Fibroblast of pulmonary artery (primary cell): ENCODE measurements at regions not wholly inside any gene's neighbourhood (a gene's known extent, or its start where the extent isn't known, plus 50 kb on each side); places are given as distances from the start of the nearest gene placed in this dataset.

Experiments
- DNase-seq: peaks from one replicate; pipeline ENCODE4 v3.0.0-alpha.2; 2010; ENCODE audit warnings: low read depth
- H3K4me3 ChIP-seq: replicated peaks from 2 replicates; pipeline ENCODE4 v1.5.1; 2011; ENCODE audit warnings: low read depth, mild to moderate bottlenecking, control low read depth, low read length, moderate library complexity
- CTCF ChIP-seq: IDR thresholded peaks from 2 replicates; pipeline ENCODE4 v1.5.1; 2011; ENCODE audit warnings: mild to moderate bottlenecking, control low read depth, low read length, inconsistent platforms; ENCODE audit errors: missing control alignments

DNA sequence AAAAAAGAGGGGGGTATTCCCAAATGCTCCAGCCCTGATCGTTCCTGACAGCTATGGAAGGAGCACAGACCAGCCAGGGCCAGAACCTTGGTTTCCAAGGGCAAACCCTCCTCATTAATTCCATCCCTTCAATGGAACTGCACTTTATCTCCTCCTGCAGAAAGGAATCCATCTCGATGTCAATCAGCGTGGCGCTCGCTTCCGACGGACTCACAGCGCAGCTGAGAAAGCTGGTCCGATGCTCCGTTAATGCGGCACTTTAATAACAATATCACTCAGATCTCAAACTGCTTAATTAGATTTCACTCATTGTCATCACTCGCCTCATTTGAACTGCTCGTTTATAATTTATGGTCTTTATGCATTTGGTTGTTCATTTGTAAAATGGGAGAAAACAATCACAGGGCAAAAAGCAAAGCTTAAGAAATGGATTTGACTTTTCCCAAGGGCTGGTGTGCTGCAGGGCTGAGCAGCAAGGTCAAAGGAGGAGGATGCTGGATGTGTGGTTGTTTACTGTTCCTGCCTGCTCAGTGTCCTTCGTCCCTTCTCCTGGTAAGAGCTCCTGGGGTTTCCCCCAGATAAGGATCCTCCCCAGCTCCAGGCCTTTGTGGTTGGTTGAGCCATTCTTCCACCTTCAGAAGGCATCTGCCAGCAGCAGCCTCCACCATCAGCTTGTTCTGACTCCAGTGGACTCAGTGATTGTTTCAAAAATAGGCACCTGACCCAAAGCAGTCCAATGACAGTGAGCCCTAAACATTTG, 152.7 kb downstream of the ANKRD60 start:
- TF ChIP-seq CTCF = no peak
- peak; percentile 14 for DNase-seq

DNA sequence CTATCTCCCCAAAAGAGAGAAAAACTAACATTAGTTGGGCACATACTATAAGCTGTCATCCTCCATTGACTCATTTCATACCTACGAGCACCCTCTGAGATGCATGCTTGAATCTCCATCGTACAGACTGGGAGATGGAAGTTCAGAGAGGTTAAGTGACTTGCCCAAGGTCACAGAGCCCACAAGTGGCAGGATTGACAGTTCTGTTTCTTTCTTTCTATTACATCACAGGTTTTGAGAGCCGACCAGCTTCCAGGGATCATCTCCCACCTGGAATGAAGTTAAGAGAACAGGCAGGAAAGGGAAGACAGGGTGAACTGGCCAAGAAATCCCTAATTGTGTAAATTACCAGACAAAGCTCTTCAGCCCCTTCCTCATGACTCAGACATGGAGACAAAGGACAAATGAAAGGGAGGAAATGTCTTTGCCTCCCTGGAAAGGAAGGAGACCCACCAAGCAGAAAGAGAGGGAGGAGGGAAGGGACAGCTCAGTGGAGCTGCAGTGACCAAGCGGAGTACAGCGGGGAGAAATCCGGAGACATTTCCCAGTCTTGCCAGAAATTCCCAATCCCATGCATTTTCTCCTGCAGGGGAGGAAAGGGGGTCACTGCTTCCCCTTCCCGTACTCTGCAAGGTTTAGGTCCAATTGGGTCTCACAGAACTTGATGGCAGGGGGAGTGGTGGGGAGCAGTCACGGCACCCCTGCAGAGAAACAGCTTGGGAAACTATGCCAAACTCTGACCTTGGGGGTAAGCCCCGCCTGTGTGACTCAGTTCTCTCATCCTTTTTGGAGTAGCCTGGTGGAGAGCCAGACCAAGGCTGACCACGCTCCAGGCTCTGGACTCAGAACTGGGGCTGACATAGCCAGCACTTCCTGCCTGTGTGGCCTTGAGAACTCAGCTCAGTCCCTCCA, 154.3 kb downstream of the ANKRD60 start:
- TF ChIP-seq CTCF = no peak
- no peak overlapping the region for H3K4me3 ChIP-seq
- DNase-seq = peak; percentile 52

More for the DNA sequence above, 152.7 kb downstream of the ANKRD60 start:
- no peak overlapping the region for H3K4me3 ChIP-seq

GRCh38 chr20:58072695-58073671, 155.5 kb downstream of the ANKRD60 start:
- no peak for DNase-seq

GRCh38 chr20:58071991-58072390, 156.5 kb downstream of the ANKRD60 start:
- H3K4me3 ChIP-seq = no peak overlapping the region
- no peak for DNase-seq
- TF ChIP-seq CTCF = no peak

More at GRCh38 chr20:58072695-58073671, 155.5 kb downstream of the ANKRD60 start:
- no peak overlapping the region for H3K4me3 ChIP-seq
- TF ChIP-seq CTCF = no peak

DNA sequence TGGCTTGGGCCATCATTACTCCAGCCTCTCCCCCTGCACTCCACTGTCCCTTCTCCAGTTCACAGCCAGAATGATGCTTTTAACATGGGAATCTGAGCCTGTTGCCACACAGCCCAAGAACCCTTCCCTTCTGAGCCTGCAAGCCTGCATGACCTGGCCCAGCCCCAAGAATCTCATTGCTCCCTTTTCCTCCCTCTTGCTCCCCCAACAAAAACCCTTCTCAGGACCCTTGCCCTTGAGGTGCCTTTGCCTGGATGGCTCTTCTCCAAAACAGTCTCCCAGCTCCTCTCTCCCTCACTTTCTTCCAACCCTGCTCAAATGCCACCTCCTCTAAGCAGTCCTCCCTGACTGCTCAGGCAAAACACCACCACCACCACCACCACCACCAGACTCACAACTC, 157.2 kb downstream of the ANKRD60 start:
- no peak for TF ChIP-seq CTCF
- no peak for DNase-seq
- H3K4me3 ChIP-seq = no peak overlapping the region

DNA sequence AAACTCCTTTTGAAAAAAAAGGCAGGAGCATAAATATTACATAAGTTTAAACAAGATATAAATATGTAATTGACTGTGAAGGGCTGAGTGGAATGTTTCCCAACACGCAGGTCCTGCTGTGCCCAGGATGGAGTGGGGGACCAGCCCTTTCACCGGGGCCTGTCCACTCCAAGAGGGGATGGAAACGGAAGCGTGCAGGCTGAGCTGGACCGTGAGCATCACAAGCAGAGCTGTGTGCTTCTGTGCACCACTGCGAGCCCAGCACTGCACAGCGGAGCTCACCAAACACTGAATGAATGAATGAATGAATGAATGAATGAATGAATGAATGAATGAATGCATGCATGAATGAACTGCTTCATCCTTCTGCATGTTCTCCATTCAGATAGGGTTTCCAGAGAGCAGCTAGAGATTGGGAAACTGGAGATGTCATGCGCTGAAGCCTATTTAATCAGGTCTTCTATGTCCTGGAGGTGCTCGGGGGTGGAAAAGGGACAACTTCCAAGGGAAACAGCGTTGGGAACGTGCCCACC, 157.7 kb downstream of the ANKRD60 start:
- TF ChIP-seq CTCF = no peak
- DNase-seq = no peak
- H3K4me3 ChIP-seq = no peak overlapping the region
